Stimulated activated CD4-positive, alpha-beta T cell treated with anti-CD3 and anti-CD28 coated beads, Interleukin-4, amount 100 ng/mL, for 4 hours (primary cell): ENCODE measurements at regions not wholly inside any gene's neighbourhood (a gene's known extent, or its start where the extent isn't known, plus 50 kb on each side); places are given as distances from the start of the nearest gene placed in this dataset.
"Not testable (repeated sequence)": the region's sequence is repeated elsewhere in the genome, so short reads cannot be mapped to it uniquely, and the experiment has no call there.

Experiments used
- DNase-seq, 2 experiments: peaks; one replicate each; pipeline ENCODE4 v3.0.0-alpha.2; 2020

DNA sequence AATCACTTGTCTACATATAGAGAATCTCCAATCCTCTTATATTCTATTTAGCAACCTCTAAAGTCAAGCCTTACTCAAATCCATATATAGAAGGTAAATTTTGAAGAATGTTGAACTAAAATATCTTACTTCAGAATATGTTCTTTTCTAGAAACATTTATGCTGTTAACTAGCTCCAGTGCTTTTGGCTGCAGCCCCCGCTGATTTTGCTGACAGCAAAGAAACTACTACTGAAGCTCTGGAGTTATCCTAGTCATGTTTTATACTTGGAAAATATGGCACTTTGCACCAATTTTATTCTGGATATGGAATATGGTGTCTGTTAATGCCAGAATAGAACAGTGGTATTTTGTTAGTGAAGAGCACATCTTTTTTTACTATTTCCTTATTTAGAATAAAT lies 212.4 kb upstream of the FSIP2 start:
- no peak for DNase-seq

DNA sequence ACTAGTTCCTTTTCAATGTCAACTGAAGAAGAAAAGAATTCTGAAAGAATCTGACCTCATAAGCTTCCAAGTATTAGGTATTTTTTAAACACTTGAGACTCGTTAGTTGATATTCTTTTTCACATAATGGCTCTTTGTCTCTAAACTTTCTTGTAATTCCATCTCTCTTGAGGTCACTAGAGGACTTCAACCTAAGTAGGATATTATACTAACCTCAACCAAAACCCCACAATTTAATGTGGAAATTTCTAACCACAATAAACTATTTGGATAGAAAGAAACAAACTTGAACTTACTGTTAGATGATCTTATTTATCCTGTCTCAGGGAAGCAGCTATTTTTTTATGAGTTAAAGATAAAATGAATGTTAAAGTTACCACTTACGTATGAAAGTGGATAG lies 206.9 kb upstream of the FSIP2 start:
- no peak for DNase-seq

DNA sequence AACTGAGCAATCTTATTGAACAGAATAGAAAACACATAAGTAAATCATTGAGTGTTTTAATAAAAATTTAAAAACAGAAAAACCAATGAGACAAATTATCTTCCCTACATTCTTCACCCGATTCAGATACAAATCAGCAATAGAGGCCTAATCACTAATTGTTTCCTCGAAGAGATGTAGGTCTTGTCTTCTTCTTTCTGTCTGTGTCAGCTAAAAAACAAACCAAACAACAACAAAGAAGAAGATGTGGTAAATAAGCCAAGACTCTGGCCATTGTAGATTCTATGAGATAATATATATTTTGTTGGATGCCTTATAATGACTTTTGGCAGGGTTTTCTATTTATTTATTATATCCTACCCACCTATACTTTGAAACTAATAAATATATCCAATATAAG lies 200.9 kb upstream of the FSIP2 start:
- no peak for DNase-seq

GRCh38 chr2:185567196-185567595 lies 171.4 kb upstream of the FSIP2 start:
- no peak for DNase-seq

DNA sequence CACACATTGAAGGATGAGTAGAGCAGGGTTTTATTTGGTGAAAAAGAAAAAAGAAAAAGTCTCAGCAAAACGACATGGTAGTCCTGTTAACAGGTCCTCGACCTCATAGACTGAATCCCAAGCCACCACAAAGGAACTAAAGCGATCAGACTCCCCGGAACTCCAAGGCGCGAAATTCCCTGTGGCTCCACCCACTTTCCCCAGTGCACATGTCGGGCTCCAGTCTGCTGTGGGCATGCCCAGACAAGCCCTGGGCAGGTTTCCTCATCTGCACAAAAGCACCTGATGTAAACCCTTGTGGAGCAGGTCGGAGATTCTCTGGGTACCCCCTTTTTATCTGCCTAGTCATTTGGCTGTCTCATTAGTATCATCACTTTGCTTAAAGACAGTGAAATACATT lies 170.7 kb upstream of the FSIP2 start:
- DNase-seq, result no peak

GRCh38 chr2:185578322-185578721 lies 160.3 kb upstream of the FSIP2 start:
- DNase-seq, result no peak

DNA sequence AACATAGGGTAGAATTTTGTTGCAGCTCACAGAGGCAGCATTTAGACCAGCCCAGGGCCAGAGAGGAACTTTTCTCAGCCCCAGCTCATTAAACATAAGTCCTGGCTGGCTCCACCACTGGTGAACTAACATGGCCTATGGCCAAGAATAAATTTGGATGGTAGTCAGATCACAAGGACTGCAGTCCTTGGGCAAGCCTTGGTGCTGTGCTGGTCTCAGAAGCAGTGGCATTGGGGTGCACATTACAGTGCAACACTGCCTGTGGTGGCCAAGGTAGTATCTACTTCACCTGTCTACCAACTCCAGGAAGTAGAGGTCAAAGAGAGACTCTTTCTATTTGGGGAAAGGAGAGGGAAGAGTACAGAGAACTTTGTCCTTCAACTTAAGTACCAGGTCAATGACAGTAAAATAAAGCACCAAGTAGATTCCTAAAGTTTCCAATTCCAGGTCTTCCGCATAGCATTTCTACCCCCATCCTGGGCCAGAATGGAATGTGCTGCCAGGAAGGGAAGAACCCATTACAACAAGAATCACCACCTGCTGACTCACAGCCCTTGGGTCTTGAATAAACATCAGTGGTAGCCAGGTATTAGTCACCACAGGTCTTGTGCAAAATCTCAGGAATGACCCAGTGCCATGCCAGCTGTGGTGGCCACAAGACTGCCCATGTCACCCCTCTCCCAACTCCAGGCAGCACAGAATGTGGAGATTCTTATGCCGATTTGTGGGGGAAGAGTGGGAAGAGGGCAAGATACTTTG lies 155.4 kb upstream of the FSIP2 start:
- DNase-seq, result no peak

GRCh38 chr2:185585165-185585564 lies 153.4 kb upstream of the FSIP2 start:
- DNase-seq, result not testable (repeated sequence)

DNA sequence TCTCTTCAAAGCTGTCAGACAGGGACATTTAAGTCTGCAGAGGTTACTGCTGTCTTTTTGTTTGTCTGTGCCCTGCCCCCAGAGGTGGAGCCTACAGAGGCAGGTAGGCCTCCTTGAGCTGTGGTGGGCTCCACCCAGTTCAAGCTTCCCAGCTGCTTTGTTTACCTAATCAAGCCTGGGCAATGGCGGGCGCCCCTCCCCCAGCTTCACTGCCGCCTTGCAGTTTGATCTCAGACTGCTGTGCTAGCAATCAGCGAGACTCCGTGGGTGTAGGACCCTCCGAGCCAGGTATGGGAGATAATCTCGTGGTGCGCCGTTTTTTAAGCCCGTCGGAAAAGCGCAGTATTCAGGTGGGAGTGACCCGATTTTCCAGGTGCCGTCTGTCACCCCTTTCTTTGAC lies 147.3 kb upstream of the FSIP2 start:
- DNase-seq, result not testable (repeated sequence)

GRCh38 chr2:185607945-185608344 lies 130.7 kb upstream of the FSIP2 start:
- no peak for DNase-seq

GRCh38 chr2:185608799-185609198 lies 129.8 kb upstream of the FSIP2 start:
- no peak for DNase-seq

DNA sequence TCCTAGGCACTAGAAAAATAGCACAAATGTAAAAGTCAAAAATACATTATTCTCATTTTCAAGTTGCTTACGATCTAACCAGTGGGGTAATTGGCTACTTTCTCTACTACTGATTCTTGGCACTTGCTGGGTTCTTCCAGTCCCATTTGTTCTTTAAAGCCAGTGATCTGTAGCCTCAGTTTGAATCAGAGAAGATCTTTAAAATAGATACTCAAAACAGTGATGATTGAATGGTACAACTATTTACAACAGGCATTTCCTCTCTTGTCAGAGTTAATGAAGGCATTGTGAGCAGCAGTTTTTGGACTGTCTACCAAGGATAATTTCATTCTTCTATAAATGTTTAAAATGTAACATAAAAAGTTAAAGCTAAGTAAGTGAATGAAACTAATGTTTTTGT lies 128.3 kb upstream of the FSIP2 start:
- no peak for DNase-seq

- DNase-seq, result no peak
Measured at GRCh38 chr2:185618625-185619024, 120.0 kb upstream of the FSIP2 start.

- no peak for DNase-seq
Measured at GRCh38 chr2:185625604-185626003, 113.0 kb upstream of the FSIP2 start.

DNA sequence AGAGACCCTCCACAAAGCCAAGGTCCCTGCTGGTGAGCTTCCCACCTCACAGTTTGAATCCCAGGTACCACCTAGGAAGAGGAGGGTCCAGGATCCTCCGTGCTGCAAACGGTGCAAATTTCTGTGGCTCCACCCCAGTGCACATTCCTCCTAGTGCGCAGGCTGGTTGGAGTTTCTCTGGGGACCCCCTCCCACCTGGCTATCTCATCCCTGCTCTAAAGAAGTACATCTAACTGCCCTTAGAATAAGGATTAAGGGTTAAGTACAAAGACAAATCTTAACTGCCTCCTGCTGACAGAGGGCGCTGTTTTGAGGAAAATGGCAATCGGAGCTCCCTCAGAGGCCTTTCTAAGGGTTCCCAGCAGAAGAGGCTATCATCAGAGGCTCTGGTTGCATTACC lies 109.6 kb upstream of the FSIP2 start:
- no peak for DNase-seq

DNA sequence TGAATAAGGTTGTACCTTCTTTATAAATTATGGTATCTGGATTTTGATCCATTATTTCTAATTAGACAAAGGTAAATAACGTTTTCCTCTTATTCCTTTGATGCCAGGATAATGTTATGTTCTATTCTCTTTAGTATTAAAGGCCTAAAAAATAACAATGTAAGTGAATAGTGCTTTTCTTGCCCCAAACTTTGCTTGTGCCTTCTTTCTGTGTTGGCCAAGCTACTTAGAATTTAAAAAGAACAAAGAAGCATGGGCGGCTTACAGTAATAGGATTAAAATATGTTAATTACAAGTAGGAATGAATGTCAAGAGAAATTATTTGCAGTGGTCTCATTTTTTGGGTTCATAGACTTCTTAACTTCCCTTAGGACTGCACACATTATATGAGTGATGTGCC lies 105.0 kb upstream of the FSIP2 start:
- no peak for DNase-seq

DNA sequence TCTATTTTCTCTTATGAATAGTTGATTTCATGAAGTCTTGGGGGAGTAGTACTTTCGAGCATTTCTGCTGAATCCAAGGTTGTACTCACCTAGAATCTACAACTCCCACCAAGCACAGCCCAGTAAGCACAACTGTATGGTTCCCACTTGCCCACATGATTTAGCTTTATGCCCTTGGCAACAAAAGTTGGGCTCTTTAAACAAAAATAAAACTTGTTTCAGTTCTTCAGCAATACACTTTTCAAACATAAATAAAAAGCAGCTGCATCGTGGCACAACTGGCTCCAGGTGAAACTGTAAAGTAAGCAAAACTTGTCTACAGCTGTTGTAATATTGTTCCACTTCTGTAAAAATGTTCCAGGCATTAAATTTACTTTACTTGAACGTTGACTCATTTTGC lies 99.8 kb upstream of the FSIP2 start:
- no peak for DNase-seq

DNA sequence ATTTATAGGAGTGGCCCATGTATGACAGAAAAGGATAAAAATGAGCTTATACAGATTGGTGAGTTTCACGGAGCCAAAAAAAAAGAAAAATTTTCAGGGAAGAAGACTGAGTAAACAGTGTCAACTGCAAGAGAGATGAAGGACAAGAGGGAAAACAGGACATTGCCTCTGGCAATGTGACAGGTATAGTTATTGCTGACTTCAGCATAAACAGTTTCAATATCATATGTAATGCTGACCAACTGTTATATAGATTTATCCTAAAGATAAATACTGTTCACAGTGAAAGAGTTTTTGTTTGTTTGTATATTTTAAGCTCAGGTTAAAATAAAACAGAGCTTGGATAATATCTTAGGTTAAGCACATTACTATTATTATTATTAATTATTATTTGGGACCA lies 98.0 kb upstream of the FSIP2 start:
- no peak for DNase-seq

DNA sequence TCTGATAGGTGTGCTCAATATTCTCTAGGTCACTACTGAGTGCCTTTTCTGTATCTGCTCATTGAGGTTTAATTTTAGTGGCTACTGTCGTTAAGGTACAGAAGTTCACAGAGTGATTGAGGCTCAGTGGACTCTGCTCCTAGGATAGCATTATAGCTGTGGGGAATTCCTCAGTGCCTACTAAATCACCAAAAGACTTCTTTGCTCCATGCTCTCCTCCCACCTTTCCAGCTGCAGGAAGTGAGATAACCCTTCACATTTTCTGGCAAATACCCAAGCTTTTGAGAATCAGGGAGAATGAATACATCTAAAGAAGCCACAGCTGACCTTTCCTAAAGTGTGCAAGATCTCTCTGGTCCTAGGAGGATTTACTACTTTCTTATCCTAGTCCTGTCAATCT lies 95.2 kb upstream of the FSIP2 start:
- DNase-seq, result no peak

DNA sequence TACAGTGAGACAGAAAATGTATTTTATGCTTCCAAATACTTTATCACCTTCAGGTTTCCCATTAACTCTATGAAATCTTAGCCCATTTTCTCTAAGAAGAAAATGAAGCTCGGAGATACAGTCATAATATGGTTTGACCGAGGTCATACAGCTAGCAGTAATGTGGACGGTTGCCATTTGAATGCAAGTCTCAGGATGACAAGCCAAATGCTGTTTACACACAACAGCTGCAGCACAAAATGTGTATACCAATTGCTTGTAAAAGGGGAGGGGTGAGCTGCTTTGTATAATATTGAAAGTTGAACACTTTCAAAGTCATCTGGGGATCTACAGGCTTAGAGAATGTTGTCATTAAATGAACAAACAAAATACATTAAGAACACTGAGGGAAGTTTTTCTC lies 93.8 kb upstream of the FSIP2 start:
- no peak for DNase-seq

GRCh38 chr2:185645529-185645928 lies 93.1 kb upstream of the FSIP2 start:
- DNase-seq, result no peak

DNA sequence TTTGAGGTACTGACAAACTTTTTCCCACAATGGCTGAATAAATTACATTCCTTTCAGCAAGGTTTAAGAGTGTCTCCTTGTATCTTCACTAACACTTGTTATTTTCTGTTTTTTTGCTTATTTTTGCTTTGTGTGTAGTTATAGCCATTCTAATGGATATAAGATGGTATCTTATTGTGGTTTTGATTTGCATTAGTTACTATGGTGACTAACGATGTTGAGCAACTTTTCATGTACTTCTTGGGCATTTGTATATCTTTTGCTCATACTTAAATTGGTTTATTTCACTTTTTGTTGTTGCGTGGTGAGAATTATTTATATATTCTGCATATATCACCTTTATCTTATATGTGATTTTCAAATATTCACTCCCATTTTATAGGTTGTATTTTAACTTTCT lies 79.9 kb upstream of the FSIP2 start:
- no peak for DNase-seq

DNA sequence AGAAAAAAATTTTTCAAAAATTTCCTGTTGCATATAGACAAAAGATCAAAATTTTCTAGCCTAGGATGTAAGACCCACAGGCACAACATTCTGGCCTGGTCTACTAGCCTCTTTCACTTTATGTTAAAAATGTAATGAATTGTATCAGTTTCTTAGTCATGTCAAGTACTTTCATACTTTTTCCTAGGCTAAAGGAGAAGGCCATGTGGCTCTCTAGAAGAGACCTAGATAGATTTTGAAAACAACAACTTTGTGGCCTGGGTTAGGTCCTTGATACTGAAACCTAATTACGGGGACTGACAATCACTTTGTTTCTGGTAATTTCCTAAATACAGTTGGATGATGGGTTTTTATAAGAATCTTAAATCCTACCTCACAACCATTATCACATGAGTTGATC lies 74.8 kb upstream of the FSIP2 start:
- no peak for DNase-seq

GRCh38 chr2:185664384-185664783 lies 74.2 kb upstream of the FSIP2 start:
- no peak for DNase-seq

GRCh38 chr2:185665251-185665814 lies 73.3 kb upstream of the FSIP2 start:
- no peak for DNase-seq
